B cell (primary cell): ENCODE measurements at regions not wholly inside any gene's neighbourhood (a gene's known extent, or its start where the extent isn't known, plus 50 kb on each side); places are given as distances from the start of the nearest gene placed in this dataset.

ENCODE experiments used
- CTCF ChIP-seq: fragments of 200-600 bp; IDR thresholded peaks from one replicate; pipeline ENCODE4 v1.8.0; 2022; ENCODE audit warnings: antibody characterized with exemption, mild to moderate bottlenecking
- EZH2 ChIP-seq: IDR thresholded peaks from 2 replicates; pipeline ENCODE4 v1.6.1; 2012; ENCODE audit warnings: borderline replicate concordance, low read depth, mild to moderate bottlenecking, moderate library complexity, low read length; ENCODE audit not compliant: insufficient read depth, poor library complexity, severe bottlenecking

- no peak for TF ChIP-seq CTCF
- TF ChIP-seq EZH2 = no peak
These were observed 292.5 kb downstream of the TCERG1L start for GRCh38 chr10:131018886-131019500.
